Immature natural killer cell (primary cell): ENCODE measurements at regions not wholly inside any gene's neighbourhood (a gene's known extent, or its start where the extent isn't known, plus 50 kb on each side); places are given as distances from the start of the nearest gene placed in this dataset.
"Not testable (repeated sequence)": the region's sequence is repeated elsewhere in the genome, so short reads cannot be mapped to it uniquely, and the experiment has no call there.

ENCODE experiments used
- DNase-seq, 3 donors: peaks; one replicate each; pipeline ENCODE4 v3.0.0; 2022; ENCODE audit warnings: mixed read lengths in 1 of 3
- H3K27ac Mint-ChIP-seq, 6 donors: one replicate each; pipeline ENCODE4 v1.8.0; 2020; ENCODE audit warnings: mixed read lengths in 6 of 6, mild to moderate bottlenecking in 5 of 6, inconsistent platforms in 4 of 6, moderate library complexity in 3 of 6
- H3K27me3 Mint-ChIP-seq, 3 donors: one replicate each; pipeline ENCODE4 v1.8.0; 2020 to 2021; ENCODE audit warnings: low read depth in 3 of 3, mild to moderate bottlenecking in 3 of 3, mixed read lengths in 3 of 3, moderate library complexity in 3 of 3, inconsistent platforms in 1 of 3
- H3K36me3 Mint-ChIP-seq, 3 donors: one replicate each; pipeline ENCODE4 v1.8.0; 2020; ENCODE audit warnings: mixed read lengths in 3 of 3, inconsistent platforms in 2 of 3, mild to moderate bottlenecking in 2 of 3
- H3K4me1 Mint-ChIP-seq, 2 donors: one replicate each; pipeline ENCODE4 v1.8.0; 2020; ENCODE audit warnings: inconsistent platforms in 2 of 2, mild to moderate bottlenecking in 2 of 2, mixed read lengths in 2 of 2, moderate library complexity in 1 of 2
- H3K4me3 Mint-ChIP-seq, 5 donors: one replicate each; pipeline ENCODE4 v1.8.0; 2020; ENCODE audit warnings: mild to moderate bottlenecking in 5 of 5, mixed read lengths in 5 of 5, inconsistent platforms in 3 of 5, moderate library complexity in 3 of 5
- H3K9me3 Mint-ChIP-seq, 6 donors: one replicate each; pipeline ENCODE4 v1.8.0; 2020; ENCODE audit warnings: mild to moderate bottlenecking in 6 of 6, mixed read lengths in 6 of 6, inconsistent platforms in 4 of 6, moderate library complexity in 3 of 6

GRCh38 chr3:178100908-178101307, 435.3 kb upstream of the KCNMB2 start:
- Mint-ChIP-seq H3K4me1 (no peaks in the 10 kb centered on the region), H3K36me3 (no peaks in the 10 kb centered on the region), H3K27ac (no peak overlapping the region), H3K4me3 (no peak overlapping the region), H3K9me3 (no peaks in the 10 kb centered on the region), H3K27me3 (peaks cover 3 to 5% (median 4%) of the 10 kb centered on the region in 3 donors)
- DNase-seq, result no peak

- peaks cover 0 to 5% (median 3%) of the 10 kb centered on the region in 3 donors for H3K27me3 Mint-ChIP-seq
- H3K4me1 Mint-ChIP-seq, result no peaks in the 10 kb centered on the region
- no peak overlapping the region for H3K27ac Mint-ChIP-seq
- H3K9me3 Mint-ChIP-seq, result no peaks in the 10 kb centered on the region
- no peak overlapping the region for H3K4me3 Mint-ChIP-seq
- DNase-seq, result no peak
- no peaks in the 10 kb centered on the region for H3K36me3 Mint-ChIP-seq
These were observed 433.1 kb upstream of the KCNMB2 start for GRCh38 chr3:178103140-178103539.

- Mint-ChIP-seq H3K4me1 (no peaks in the 10 kb centered on the region), H3K36me3 (no peaks in the 10 kb centered on the region), H3K9me3 (no peaks in the 10 kb centered on the region), H3K27ac (no peak overlapping the region), H3K27me3 (peaks cover 2 to 19% (median 3%) of the 10 kb centered on the region in 3 donors), H3K4me3 (no peak overlapping the region)
- no peak for DNase-seq
These were observed 428.4 kb upstream of the KCNMB2 start for GRCh38 chr3:178107804-178108203.

- H3K27me3 Mint-ChIP-seq, result peaks cover 2 to 17% (median 5%) of the 10 kb centered on the region in 3 donors
- H3K4me3 Mint-ChIP-seq, result no peak overlapping the region
- DNase-seq, result no peak
- H3K27ac Mint-ChIP-seq, result no peak overlapping the region
- no peaks in the 10 kb centered on the region for H3K4me1 Mint-ChIP-seq
- H3K36me3 Mint-ChIP-seq, result no peaks in the 10 kb centered on the region
- no peaks in the 10 kb centered on the region for H3K9me3 Mint-ChIP-seq
These were observed 426.5 kb upstream of the KCNMB2 start for GRCh38 chr3:178109691-178110090.

DNA sequence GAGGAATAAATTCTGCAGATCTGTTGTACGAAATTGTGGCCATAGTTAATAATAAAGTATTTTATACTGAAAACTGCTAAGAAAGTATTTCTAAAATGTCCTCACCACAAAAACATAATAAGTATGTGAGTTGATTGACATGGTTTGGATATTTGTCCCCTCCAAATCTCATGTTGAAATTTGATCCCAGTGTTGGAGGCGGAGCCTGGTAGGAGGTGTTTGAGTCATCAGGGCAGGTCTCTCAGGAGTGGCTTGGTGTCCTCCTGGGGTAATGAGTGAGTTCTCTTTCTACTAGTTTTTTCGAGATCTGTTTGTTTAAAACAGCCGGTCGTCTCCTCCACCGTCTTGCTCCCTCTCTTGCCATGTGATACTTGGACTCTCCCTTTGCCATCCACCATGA, 424.1 kb upstream of the KCNMB2 start:
- Mint-ChIP-seq H3K27me3 (peaks cover 2 to 15% (median 2%) of the 10 kb centered on the region in 3 donors), H3K36me3 (no peaks in the 10 kb centered on the region), H3K4me1 (no peaks in the 10 kb centered on the region), H3K9me3 (no peaks in the 10 kb centered on the region), H3K27ac (no peak overlapping the region), H3K4me3 (no peak overlapping the region)
- DNase-seq, result no peak

GRCh38 chr3:178112552-178112951, 423.7 kb upstream of the KCNMB2 start:
- not testable (repeated sequence) for H3K4me1 Mint-ChIP-seq, H3K9me3 Mint-ChIP-seq, H3K27ac Mint-ChIP-seq, H3K4me3 Mint-ChIP-seq, H3K36me3 Mint-ChIP-seq, DNase-seq
- peaks cover 2 to 15% (median 2%) of the 10 kb centered on the region in 3 donors for H3K27me3 Mint-ChIP-seq

DNA sequence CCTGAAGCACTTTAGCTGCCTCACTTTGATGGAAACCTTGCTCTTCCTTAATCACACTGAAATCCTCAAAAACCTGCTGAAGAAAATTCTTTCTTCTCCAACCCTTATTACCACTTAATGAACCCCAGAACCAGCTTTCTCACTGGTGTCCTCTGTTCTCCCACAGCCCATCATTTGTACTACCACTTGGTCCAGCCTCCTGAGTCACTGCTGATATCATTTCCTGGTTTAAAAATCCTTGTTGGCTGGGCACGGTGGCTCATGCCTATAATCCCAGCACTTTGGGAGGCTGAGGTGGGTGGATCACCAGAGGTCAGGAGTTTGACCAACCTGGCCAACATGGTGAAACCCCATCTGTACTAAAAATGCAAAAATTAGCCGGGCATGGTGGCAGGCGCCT, 418.6 kb upstream of the KCNMB2 start:
- no peaks in the 10 kb centered on the region for H3K4me1 Mint-ChIP-seq
- peaks cover 0 to 2% (median 0%) of the 10 kb centered on the region in 6 donors for H3K9me3 Mint-ChIP-seq
- H3K36me3 Mint-ChIP-seq, result no peaks in the 10 kb centered on the region
- peaks cover 2 to 5% (median 4%) of the 10 kb centered on the region in 3 donors for H3K27me3 Mint-ChIP-seq
- H3K27ac Mint-ChIP-seq, result no peak overlapping the region
- no peak for DNase-seq
- no peak overlapping the region for H3K4me3 Mint-ChIP-seq

- H3K9me3 Mint-ChIP-seq, H3K36me3 Mint-ChIP-seq, H3K27ac Mint-ChIP-seq, H3K4me3 Mint-ChIP-seq, H3K27me3 Mint-ChIP-seq, H3K4me1 Mint-ChIP-seq, DNase-seq: not testable (repeated sequence)
These were observed 416.5 kb upstream of the KCNMB2 start for GRCh38 chr3:178119608-178120295.

DNA sequence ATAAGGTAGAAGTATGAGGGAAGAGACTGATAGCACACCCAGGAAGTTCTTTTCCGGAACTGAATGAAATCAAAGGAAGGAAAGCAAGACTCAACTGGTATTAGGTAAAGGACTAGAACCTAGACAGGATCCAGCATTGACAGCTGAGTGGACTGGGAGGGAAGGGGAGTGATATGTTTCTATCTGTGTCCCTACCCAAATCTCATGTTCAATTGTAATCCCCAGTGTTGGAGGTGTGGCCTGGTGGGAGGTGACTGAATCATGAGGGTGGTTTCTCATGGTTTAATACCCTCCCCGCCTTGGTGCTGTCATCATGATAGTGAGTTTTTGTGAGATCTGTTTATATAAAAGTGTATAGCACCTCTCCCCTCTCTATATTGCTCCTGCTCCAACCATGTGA, 415.9 kb upstream of the KCNMB2 start:
- DNase-seq, result no peak
- Mint-ChIP-seq H3K27me3 (peaks cover 0 to 3% (median 2%) of the 10 kb centered on the region in 3 donors), H3K27ac (no peak overlapping the region), H3K4me1 (no peaks in the 10 kb centered on the region), H3K9me3 (peaks cover 0 to 2% (median 0%) of the 10 kb centered on the region in 6 donors), H3K36me3 (no peaks in the 10 kb centered on the region), H3K4me3 (no peak overlapping the region)

DNA sequence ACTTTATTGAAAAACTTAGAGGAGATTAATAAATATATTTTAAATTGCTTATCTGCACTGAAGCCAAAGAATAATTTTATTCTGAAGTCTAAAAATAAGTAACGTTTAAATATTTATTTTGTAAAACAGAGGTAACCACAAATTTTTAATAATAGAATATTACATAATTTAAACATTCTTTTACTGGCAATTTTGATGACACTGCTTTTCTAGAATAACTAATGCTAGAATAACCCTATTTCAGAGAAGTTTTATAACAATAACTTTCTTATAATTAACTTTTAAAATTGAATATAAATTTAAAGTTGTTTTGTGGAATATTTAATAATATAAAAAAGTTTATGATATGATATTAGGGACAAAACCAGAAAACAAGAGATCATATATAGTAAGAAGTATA, 409.6 kb upstream of the KCNMB2 start:
- H3K36me3 Mint-ChIP-seq, result no peaks in the 10 kb centered on the region
- no peak for DNase-seq
- H3K27me3 Mint-ChIP-seq, result peaks cover 0 to 2% (median 0%) of the 10 kb centered on the region in 3 donors

DNA sequence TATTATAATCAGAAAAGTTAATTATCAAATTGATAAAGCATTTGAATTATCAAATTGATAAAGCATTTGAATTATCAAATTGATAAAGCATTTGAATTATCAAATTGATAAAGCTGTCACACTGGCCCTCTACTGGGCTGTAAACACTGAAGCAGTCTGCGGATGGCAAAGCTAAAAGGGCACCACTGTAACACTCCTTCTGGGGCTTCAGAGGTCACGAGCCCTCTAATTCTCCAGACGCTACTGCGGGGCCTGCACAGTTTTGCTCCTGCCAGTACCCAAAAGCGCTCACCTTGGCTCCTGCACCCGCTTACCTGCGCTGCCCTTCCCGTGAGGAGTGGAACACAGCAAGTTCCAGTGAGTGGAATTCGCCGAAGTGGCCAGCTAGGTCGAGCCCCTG, 409.0 kb upstream of the KCNMB2 start:
- Mint-ChIP-seq H3K4me3 (no peak overlapping the region), H3K27ac (no peak overlapping the region), H3K36me3 (no peaks in the 10 kb centered on the region), H3K27me3 (peaks cover 0 to 4% (median 0%) of the 10 kb centered on the region in 3 donors), H3K4me1 (no peaks in the 10 kb centered on the region), H3K9me3 (no peaks in the 10 kb centered on the region)
- no peak for DNase-seq

More for the DNA sequence above, 409.6 kb upstream of the KCNMB2 start:
- no peak overlapping the region for H3K27ac Mint-ChIP-seq
- no peak overlapping the region for H3K4me3 Mint-ChIP-seq
- H3K4me1 Mint-ChIP-seq, result no peaks in the 10 kb centered on the region
- H3K9me3 Mint-ChIP-seq, result no peaks in the 10 kb centered on the region

DNA sequence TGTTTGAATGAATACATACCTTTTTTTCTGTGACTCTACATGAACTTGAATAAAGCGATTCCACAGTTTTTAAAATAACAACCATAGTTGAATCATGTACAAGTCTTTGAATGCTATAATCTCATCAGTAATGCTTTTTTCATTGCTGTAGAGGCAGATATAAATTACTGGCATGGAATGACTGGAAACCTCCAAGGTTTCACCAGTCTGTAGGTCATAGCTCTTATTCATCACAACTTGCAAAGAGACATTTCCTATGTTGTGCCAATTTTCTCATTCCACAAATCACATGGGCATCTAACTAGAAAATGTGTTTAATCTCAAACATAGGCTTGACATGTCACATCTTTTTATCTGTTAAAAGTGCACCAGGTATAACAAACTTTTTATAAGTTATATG, 407.1 kb upstream of the KCNMB2 start:
- no peak for DNase-seq
- peaks cover 0 to 1% (median 0%) of the 10 kb centered on the region in 6 donors for H3K9me3 Mint-ChIP-seq
- H3K27me3 Mint-ChIP-seq, result peaks cover 0 to 4% (median 0%) of the 10 kb centered on the region in 3 donors
- H3K4me3 Mint-ChIP-seq, result no peak overlapping the region
- H3K27ac Mint-ChIP-seq, result no peak overlapping the region
- no peaks in the 10 kb centered on the region for H3K36me3 Mint-ChIP-seq
- no peaks in the 10 kb centered on the region for H3K4me1 Mint-ChIP-seq

DNA sequence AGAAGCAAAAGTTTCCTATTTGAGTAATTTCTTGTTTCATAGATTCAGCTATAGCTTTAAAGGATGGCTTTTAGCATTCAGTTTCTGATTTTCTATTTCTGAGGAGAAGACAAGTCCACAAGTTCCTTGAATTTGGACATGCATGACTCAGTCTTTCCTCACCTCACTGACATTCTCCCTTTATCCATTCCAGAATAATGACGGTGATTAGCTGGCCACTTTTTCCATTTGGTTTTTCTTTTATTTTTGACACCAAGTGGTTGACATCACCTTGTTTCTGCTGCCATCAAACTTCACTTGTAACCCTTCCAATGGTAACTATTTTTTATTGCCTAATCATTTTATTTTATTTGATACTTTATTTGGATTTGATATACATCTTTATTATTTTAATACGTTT, 404.4 kb upstream of the KCNMB2 start:
- H3K9me3 Mint-ChIP-seq, result peaks cover 0 to 1% (median 0%) of the 10 kb centered on the region in 6 donors
- no peak for DNase-seq
- H3K4me3 Mint-ChIP-seq, result no peak overlapping the region
- H3K4me1 Mint-ChIP-seq, result no peaks in the 10 kb centered on the region
- H3K27me3 Mint-ChIP-seq, result peaks cover 0 to 4% (median 2%) of the 10 kb centered on the region in 3 donors
- no peaks in the 10 kb centered on the region for H3K36me3 Mint-ChIP-seq
- H3K27ac Mint-ChIP-seq, result no peak overlapping the region

DNA sequence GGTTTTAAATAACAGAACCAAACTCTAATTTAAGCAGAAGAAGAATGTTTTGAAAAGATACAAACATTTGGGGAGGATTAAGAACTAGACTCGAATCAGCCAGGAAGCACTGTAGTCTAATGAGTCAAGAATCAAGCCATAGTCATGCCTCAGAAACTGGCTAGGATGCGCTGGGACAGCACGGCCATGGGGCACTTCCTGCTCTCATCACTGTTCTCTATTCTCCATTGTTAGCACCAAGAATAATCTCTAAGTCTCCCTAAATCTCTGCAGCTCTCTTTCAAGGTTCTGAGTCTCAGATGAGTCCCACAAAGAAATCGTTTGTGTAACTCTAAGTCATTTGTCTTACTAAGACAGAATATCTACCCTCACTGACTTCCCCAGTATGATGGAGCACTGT, 399.0 kb upstream of the KCNMB2 start:
- Mint-ChIP-seq H3K4me3 (no peak overlapping the region), H3K4me1 (no peaks in the 10 kb centered on the region), H3K27ac (no peak overlapping the region), H3K9me3 (peaks cover 0 to 1% (median 0%) of the 10 kb centered on the region in 6 donors), H3K36me3 (no peaks in the 10 kb centered on the region), H3K27me3 (peaks cover 0 to 2% (median 2%) of the 10 kb centered on the region in 3 donors)
- DNase-seq, result no peak

- Mint-ChIP-seq H3K4me1 (no peaks in the 10 kb centered on the region), H3K4me3 (no peak overlapping the region), H3K27me3 (peaks cover 0 to 2% (median 2%) of the 10 kb centered on the region in 3 donors), H3K27ac (no peak overlapping the region), H3K36me3 (no peaks in the 10 kb centered on the region), H3K9me3 (peaks cover 0 to 1% (median 0%) of the 10 kb centered on the region in 6 donors)
- DNase-seq, result no peak
These were observed 398.4 kb upstream of the KCNMB2 start for GRCh38 chr3:178137831-178138230.
